Neuron (in vitro differentiated cells): ENCODE measurements at regions not wholly inside any gene's neighbourhood (a gene's known extent, or its start where the extent isn't known, plus 50 kb on each side); places are given as distances from the start of the nearest gene placed in this dataset.

Source experiments
- H2AFZ ChIP-seq: one replicate; pipeline ENCODE4 v1.6.1; 2013; ENCODE audit warnings: low read depth, mild to moderate bottlenecking, inconsistent platforms, low read length, moderate library complexity
- H3K27me3 ChIP-seq: one replicate; pipeline ENCODE4 v1.6.1; 2013; ENCODE audit warnings: low read length; ENCODE audit not compliant: insufficient read depth
- H3K36me3 ChIP-seq: one replicate; pipeline ENCODE4 v1.6.1; 2013; ENCODE audit warnings: low read length; ENCODE audit not compliant: insufficient read depth
- H3K4me1 ChIP-seq: one replicate; pipeline ENCODE4 v1.6.1; 2013; ENCODE audit warnings: low read length; ENCODE audit not compliant: insufficient read depth
- H3K4me3 ChIP-seq: 2 replicates; pipeline ENCODE4 v1.5.1; 2013; ENCODE audit warnings: mild to moderate bottlenecking, low read length, moderate library complexity
- H3K9me3 ChIP-seq: one replicate; pipeline ENCODE4 v1.6.1; 2013; ENCODE audit warnings: low read length

GRCh38 chr5:124056991-124057723, 545.2 kb downstream of the CSNK1G3 start:
- Histone ChIP-seq H3K36me3 (no peaks in the 10 kb centered on the region), H3K9me3 (no peaks in the 10 kb centered on the region), H3K4me1 (peaks cover 3% of the 10 kb centered on the region), H3K27me3 (no peaks in the 10 kb centered on the region), H3K4me3 (no peak overlapping the region), H2AFZ (no peak overlapping the region)

DNA sequence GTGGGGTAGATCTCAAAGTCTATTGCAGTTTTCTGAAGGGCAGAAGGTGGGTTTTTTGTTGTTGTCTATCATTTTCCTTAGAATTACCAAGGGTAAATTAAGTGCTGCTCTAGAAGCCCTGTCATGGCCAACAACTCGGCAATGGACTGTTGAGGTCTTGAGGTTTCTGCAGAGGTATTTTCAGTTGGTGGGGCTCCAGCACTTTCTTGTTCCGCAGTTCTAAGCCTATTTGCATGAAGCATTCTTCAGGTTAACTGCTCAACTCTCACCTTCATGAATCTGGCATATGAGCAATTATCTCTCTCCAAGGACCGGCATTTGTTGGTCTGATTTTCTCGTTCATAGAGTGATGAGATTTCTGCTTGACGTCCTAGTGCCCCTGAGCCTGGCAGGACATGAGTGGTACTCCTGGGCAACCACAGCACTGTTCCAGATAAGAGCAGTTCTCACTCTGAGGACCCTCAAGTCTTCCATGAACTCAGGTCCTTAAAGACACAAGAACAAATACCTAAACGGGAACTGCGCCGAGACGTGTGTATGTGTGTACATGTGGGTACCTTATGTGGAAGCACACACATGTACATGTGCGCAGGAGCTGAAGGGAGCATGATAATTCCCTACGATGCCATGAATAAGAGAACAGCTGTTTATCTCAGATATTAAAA, 544.5 kb downstream of the CSNK1G3 start:
- H3K9me3 ChIP-seq, result no peaks in the 10 kb centered on the region
- H3K27me3 ChIP-seq, result no peaks in the 10 kb centered on the region
- peaks cover 3% of the 10 kb centered on the region for H3K4me1 ChIP-seq
- H3K36me3 ChIP-seq, result no peaks in the 10 kb centered on the region
- no peak overlapping the region for H2AFZ ChIP-seq
- H3K4me3 ChIP-seq, result no peak overlapping the region

DNA sequence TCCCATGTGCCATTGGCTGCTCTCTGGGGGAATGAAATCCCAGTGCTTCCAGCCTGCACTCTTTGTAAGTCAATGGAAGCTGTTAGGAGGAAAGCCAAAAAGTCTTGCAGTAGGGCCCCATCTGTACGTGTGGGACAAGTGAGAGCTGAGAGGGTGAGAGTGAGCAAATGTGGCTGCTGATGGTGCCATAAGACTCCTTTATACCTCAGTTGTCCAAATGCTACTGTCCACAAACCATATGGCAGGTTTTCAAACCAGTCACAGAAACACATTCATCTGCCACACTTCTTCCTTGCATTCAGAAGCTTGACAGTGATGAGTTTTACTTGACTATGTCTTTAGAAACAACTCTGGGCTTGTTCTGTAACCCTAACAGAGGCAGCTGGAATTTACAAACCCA, 543.8 kb downstream of the CSNK1G3 start:
- Histone ChIP-seq H3K36me3 (no peaks in the 10 kb centered on the region), H2AFZ (no peak overlapping the region), H3K9me3 (no peaks in the 10 kb centered on the region), H3K27me3 (no peaks in the 10 kb centered on the region), H3K4me1 (peaks cover 3% of the 10 kb centered on the region), H3K4me3 (no peak overlapping the region)

DNA sequence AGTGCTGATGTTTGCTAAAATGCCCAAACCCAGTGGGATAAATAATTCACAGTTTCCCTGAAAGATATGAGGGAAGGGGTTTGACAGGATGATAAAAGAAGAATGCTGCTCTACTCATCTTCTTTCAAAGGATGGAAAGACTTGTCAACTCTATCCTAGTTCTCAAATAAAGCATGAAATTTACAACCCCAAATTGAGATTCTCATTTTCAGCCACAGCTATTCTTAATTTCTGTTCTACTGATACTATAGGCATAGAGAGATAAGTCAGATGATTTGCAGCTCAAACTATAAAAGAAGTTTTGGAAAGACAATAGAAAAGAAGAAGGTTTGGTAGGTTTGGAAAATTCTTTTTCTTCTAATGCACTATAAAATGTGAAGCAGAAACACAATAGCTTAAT, 542.6 kb downstream of the CSNK1G3 start:
- H3K36me3 ChIP-seq, result no peaks in the 10 kb centered on the region
- H3K27me3 ChIP-seq, result no peaks in the 10 kb centered on the region
- H3K4me1 ChIP-seq, result peaks cover 3% of the 10 kb centered on the region
- H2AFZ ChIP-seq, result no peak overlapping the region
- no peaks in the 10 kb centered on the region for H3K9me3 ChIP-seq
- no peak overlapping the region for H3K4me3 ChIP-seq

DNA sequence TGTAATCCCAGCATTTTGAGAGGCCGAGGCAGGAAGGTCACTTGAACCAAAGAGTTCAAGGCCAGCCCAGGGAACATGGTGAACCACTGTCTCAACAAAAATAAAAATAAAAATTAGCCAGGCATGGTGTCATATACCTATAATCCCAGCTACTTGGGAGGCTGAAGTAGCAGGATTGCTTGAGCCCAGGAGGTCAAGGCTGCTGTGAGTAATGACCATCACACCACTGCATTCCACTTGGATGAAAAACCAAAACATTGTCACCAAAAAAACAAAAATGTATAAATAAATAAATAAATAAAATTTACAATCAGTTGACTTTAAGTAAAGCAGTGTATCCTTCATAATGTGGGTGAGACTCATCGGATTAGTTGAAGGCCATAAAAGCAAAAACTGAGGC, 541.4 kb downstream of the CSNK1G3 start:
- Histone ChIP-seq H3K27me3 (no peaks in the 10 kb centered on the region), H3K4me1 (peaks cover 3% of the 10 kb centered on the region), H3K9me3 (no peaks in the 10 kb centered on the region), H3K4me3 (no peak overlapping the region), H2AFZ (no peak overlapping the region), H3K36me3 (no peaks in the 10 kb centered on the region)

DNA sequence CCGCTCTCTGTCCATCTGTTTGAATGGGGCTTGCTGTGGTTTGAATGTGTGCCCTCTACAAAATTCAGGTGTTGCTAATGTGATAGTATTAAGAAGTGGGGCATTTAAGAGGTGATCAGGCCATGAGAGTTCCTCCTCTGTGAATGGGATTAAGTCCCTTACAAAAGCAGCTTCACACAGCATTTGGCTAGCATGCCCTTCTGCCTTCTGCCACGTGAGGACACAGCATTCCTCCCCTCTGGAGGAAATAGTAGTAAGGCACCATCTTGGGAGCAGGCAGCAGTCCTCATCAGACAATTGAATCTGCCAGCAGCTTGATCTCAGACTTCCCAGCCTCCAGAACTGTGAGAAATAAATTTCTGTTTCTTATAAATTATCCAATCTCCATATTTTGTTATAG, 540.2 kb downstream of the CSNK1G3 start:
- no peak overlapping the region for H2AFZ ChIP-seq
- peaks cover 3% of the 10 kb centered on the region for H3K4me1 ChIP-seq

GRCh38 chr5:124050120-124050770, 538.3 kb downstream of the CSNK1G3 start:
- no peaks in the 10 kb centered on the region for H3K36me3 ChIP-seq
- no peak overlapping the region for H3K4me3 ChIP-seq
- no peaks in the 10 kb centered on the region for H3K9me3 ChIP-seq
- H3K27me3 ChIP-seq, result no peaks in the 10 kb centered on the region
- no peak overlapping the region for H2AFZ ChIP-seq
- H3K4me1 ChIP-seq, result peaks cover 11% of the 10 kb centered on the region

More for the DNA sequence above, 540.2 kb downstream of the CSNK1G3 start:
- Histone ChIP-seq H3K36me3 (no peaks in the 10 kb centered on the region), H3K27me3 (no peaks in the 10 kb centered on the region), H3K9me3 (no peaks in the 10 kb centered on the region), H3K4me3 (no peak overlapping the region)

- Histone ChIP-seq H3K4me1 (peaks cover 9% of the 10 kb centered on the region), H3K9me3 (no peaks in the 10 kb centered on the region), H3K4me3 (no peak overlapping the region), H2AFZ (no peak overlapping the region), H3K36me3 (no peaks in the 10 kb centered on the region), H3K27me3 (no peaks in the 10 kb centered on the region)
Observed at GRCh38 chr5:124045412-124045811, 533.4 kb downstream of the CSNK1G3 start.

- Histone ChIP-seq H3K4me3 (no peak overlapping the region), H2AFZ (no peak overlapping the region), H3K36me3 (no peaks in the 10 kb centered on the region), H3K27me3 (no peaks in the 10 kb centered on the region), H3K9me3 (no peaks in the 10 kb centered on the region), H3K4me1 (peaks cover 9% of the 10 kb centered on the region)
Observed at GRCh38 chr5:124044613-124045012, 532.6 kb downstream of the CSNK1G3 start.

GRCh38 chr5:124043456-124043855, 531.5 kb downstream of the CSNK1G3 start:
- no peaks in the 10 kb centered on the region for H3K36me3 ChIP-seq
- H3K4me3 ChIP-seq, result no peak overlapping the region
- H3K4me1 ChIP-seq, result peaks cover 9% of the 10 kb centered on the region
- H3K27me3 ChIP-seq, result no peaks in the 10 kb centered on the region
- H2AFZ ChIP-seq, result no peak overlapping the region
- no peaks in the 10 kb centered on the region for H3K9me3 ChIP-seq

DNA sequence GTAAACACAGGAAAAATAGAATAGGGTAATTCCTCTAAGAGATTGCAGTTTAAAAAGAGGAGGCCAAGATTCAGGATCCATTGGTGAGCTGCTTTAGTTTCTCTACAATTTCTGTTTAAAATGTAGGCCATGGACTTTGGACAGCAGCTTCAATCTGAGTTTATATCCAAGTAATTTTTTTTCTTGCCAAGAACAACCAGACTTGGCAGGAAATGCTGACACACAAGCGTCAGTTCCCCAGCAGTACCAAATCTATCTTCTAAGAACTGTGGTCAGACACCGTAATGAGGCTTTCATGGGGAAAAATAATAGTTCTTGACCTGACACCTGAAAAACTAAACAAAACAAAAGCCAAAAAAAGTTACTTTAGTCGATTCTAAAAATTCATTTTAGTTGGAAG, 528.8 kb downstream of the CSNK1G3 start:
- H3K9me3 ChIP-seq, result no peaks in the 10 kb centered on the region
- no peaks in the 10 kb centered on the region for H3K27me3 ChIP-seq
- no peaks in the 10 kb centered on the region for H3K36me3 ChIP-seq

GRCh38 chr5:124039410-124039809, 527.4 kb downstream of the CSNK1G3 start:
- H3K4me3 ChIP-seq, result no peak overlapping the region
- H3K36me3 ChIP-seq, result no peaks in the 10 kb centered on the region
- H3K4me1 ChIP-seq, result peaks cover 7% of the 10 kb centered on the region
- no peak overlapping the region for H2AFZ ChIP-seq
- H3K9me3 ChIP-seq, result no peaks in the 10 kb centered on the region
- H3K27me3 ChIP-seq, result no peaks in the 10 kb centered on the region

More for the DNA sequence above, 528.8 kb downstream of the CSNK1G3 start:
- peaks cover 7% of the 10 kb centered on the region for H3K4me1 ChIP-seq
- H2AFZ ChIP-seq, result no peak overlapping the region
- no peak overlapping the region for H3K4me3 ChIP-seq

- Histone ChIP-seq H3K9me3 (no peaks in the 10 kb centered on the region), H3K4me1 (peaks cover 11% of the 10 kb centered on the region), H3K36me3 (no peaks in the 10 kb centered on the region), H3K4me3 (no peak overlapping the region), H2AFZ (no peak overlapping the region), H3K27me3 (no peaks in the 10 kb centered on the region)
Observed at GRCh38 chr5:124036786-124037185, 524.8 kb downstream of the CSNK1G3 start.
